Activated naive CD4-positive, alpha-beta T cell treated with Interleukin-2 at 50 U/mL for 16 hours (primary cell): ENCODE measurements at regions not wholly inside any gene's neighbourhood (a gene's known extent, or its start where the extent isn't known, plus 50 kb on each side); places are given as distances from the start of the nearest gene placed in this dataset.
"Not testable (repeated sequence)": the region's sequence is repeated elsewhere in the genome, so short reads cannot be mapped to it uniquely, and the experiment has no call there.

Source experiments
- DNase-seq: peaks from one replicate; pipeline ENCODE4 v3.0.0-alpha.2; 2020

DNA sequence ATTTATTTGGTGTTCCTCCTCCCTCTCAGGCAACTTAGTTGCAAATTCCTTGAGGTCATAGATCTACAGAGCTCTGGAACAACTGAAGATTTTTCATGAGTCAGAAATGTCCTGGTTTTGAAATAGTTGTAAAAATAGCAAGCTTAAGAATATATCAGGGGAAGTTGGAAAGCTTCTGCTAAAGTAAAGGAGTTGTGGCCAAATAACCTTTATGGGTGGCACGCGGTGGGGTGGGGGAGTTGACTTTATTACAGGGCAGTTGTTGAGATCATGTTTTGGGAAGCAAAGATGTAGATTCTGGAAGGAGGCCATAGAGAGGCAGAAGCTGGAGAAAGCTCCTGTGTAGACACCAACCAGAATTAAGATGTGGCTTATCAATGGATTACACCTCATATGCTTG lies 326.0 kb upstream of the MTPN start:
- no peak for DNase-seq

DNA sequence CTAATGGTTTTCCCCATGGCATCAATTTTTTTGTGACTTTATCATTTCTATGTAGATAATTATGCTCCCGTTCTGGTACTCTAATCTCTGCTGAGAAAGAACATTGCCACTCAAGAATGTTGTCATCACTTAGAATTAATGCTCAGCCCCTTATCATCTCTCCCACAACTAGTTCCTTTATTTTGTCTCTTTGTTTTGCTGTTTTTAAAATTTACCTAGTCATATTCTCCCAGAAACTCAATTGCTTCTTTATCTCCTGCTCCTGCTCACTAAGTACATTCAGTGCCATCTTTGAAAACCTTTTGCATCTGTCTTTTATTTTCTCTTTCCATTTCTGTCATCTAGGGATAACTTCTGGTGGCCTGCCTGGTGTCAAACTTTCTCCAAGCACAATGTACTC lies 324.9 kb upstream of the MTPN start:
- DNase-seq: no peak

DNA sequence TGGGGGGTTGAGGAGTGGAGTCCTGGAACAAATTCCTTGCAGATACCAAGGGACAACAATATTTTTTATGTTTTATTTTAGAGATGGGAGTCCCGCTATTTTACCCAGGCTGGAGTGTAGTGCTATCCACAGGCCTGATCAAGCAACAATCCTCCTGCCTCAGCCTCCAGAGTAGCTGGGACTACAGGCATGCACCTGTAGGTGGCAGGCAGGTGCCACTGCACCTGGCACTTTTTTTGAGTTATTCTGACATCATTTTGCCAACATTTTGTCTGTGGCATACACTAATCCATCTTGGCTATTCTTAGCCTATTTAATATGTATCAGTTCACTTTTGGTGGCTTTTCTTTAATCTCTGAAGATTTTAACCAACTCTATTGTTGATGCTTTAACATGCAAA lies 317.8 kb upstream of the MTPN start:
- DNase-seq: no peak

DNA sequence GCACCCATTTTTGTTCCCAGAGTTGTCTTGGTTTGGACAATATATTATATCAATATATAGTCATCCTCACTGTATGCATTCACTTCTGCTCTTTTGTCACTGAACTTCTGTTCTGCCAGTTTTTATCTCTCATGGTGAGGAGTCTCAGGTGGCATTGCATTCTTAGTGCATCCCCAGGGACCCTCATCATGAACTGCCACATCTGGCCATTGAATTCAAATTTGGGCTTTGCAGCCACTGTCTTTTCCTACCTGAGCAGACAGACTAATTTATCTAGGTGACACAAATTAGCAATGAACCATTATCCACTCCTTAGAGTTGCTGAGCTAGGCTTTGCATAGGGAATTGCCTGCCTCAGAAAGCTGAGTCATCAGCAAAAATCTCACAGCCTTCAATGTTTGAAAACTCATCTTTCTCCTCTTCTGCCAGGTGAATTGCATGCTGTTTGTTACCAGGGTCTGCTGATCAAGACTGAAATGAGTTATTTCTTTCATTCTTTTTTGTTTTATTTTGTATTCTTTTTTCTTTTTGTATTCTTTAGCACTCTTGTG lies 316.8 kb upstream of the MTPN start:
- DNase-seq: no peak

DNA sequence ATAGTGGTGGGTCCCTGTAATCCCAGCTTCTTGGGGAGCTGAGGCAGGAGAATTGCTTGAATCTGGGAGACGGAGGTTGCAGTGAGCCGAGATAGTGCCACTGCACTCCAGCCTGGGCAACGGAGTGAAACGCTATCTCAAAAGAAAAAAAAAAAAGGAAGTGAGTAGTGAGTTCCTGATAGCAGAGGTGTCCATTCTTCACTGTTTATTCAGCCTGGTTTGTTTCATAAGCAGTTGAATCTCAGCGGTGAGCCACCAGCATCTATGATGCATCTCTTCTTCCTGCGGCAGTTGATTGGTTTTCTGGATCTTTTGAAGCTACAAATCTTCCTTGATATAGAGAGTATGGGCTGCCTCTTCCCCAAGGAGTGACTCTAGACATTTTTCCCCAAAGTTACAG lies 316.1 kb upstream of the MTPN start:
- DNase-seq: no peak

DNA sequence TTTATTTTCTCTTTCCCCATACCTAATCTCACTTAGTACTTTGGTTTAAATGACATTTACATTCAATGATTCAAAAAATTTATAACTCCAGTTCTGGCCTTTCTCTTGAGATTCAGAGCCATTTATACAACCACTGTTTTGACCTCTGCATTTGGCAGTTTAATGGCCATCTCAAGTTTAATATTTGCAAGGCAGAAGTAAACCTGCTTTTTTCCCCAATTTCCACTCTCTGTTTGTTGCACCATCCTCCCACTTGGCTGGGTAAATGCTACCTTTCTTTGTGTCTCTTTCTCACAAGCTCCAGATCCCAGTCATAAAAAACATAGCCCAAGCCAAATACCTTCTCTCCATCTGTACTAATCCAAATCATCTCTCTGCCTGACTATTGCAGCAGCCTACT lies 315.2 kb upstream of the MTPN start:
- DNase-seq: no peak

DNA sequence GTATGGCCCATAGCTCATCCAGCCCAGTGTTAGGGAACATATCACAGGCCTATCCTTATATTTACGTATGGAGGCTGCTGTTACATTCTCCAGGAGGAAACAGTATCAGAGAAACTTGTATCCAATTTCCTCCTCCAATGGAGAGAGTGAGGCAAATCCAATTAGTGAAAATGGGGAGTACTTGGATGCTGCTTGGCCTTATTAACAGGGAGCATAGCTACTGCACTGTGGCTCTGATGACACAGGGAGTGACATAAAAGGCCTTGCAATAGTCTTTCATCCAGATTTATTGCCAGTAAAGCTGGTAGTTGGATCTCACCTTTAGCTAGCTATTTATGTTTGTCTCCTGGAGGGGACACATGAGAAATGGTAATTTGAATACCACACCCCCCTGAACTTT lies 313.2 kb upstream of the MTPN start:
- DNase-seq: no peak

DNA sequence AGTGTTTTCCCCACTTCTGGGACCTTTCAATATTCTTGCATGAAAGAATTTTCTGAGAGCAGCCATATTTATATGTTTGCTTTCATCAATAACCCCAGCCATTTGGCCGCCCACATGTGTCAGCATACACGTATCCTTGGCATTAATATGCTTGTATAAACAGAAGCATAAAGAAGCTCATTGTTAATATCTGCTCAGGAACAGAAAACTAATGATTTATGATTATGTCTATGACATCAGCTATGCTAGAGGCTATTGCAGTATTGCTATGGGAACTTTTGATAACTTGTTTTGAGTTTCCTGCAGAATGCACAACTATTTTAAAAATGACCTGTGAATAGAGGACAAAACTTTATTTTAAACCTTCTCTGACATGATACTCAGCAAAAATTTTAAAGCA lies 300.9 kb upstream of the MTPN start:
- DNase-seq: no peak

DNA sequence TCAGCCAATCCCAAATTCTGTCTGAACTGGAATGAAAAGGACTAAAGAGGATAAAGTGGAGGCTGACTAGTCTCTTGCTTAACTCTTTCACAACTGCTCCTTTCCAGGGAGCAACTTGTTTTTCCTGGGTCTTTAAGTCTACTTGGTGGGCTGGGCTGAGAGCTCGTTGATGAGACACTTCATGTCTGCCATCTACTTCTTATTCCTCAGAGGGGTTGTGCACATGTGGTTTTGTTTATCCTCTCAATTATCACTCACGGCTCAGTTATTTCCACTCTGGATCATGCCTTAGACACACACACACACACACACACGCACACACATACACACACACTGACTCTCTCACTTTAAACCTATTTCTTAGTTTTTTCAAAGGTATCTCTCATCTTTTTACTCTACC lies 298.6 kb upstream of the MTPN start:
- no peak for DNase-seq

DNA sequence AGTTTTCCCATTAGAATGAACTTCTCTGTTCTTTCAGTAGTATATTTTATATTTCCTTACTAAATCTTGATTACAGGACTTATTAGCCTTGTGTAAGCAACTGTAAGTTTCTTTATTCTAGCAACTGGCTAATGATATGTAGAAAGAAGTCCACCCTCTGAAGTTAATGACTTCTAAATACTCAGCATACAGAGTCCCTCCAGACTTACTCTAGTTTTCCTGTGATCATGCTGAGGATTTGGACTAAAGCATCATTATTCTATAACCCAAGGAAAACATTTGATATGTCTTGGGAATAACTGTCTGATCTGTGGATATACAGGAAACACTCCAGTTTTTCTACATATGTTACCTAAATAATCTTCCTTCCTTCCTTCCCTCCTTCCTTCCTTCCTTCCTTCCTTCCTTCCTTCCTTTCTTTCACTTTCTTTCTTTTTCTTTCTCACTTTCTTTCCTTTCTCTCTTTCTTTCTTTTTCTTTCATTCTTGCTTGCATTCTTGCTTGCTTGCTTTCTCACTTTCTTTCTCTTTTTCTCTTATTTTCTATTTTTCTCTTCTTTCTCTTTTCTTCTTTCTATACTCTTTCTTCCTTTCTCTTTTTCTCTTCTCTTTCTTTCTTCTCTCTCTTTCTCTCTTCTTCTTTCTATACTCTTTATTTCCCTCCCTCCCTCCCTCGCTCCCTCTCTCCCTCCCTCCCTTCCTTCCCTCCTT lies 297.6 kb upstream of the MTPN start:
- no peak for DNase-seq

DNA sequence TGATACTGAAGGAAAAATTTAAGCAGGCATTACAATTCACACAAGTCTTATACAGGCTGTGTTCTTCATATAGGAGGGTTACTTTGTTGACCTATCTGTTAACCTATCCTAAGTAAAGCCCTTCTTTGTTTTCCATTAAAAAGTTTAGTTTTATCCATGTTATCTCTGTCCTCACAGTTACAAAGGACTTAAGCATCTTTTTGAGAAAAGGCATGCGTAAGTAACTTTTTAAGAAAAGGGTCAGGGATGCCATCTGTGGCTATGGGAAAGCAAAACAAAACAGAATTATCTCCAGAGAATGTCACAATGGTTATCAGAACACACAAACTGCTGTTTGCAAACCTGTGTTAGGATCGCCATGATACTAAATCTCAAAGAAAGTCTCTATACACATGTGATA lies 295.8 kb upstream of the MTPN start:
- DNase-seq: no peak

DNA sequence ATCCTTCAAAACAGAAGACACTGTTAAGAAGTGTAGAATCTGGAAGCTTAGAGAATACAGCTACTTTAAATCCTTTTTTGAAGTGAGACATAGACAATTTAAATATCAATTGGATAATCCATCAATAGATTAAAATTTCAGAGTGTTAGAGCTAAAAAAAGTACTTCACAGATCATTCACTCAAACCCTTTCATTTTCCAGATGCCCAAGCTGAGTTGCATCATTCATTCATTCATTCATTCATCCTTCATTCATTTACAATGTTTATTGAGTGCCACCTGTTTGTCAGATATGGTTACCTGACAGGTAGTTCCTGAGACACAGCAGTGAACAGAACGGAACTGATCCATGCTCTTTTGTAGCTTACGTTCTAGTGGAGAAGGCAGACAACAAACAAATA lies 290.7 kb upstream of the MTPN start:
- DNase-seq: no peak

DNA sequence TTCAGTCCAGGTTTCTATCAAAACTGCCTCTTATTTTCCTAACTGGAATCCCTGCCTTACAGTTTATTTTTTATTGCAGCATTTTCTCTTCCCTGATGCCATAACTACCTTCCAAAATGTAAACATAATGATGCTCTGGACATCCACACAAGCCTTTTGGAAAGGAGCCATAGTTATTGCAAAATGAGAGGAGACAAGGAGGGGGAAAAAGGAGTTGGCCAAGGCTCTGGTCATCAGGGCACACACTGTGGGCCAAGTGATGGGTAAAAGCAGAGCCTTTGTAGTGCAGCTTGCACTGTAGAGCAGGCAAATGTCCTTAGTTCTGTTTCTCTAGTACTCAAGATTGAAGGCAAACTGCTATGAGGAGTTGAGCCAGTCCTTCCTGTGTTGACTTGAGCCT lies 289.3 kb upstream of the MTPN start:
- DNase-seq: no peak

DNA sequence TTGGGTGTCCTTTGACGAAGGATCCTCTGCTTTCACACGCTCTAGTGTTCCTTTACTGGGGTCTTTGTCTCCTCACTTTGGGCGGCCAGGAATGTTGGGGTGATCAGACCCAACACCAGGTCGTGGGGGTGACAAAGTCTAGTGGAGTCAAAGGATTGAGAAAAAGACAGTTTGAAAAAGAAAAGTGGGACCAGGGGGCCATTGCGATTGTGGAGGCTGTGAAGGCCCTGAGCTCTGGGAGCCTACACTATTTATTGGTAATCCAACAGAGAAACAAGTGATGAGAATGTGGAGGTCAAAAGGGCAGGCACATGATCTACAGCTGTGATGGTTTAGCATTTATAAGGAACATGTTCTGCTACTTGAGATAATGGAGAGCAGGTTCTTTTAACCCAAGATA lies 287.1 kb upstream of the MTPN start:
- DNase-seq: not testable (repeated sequence)

DNA sequence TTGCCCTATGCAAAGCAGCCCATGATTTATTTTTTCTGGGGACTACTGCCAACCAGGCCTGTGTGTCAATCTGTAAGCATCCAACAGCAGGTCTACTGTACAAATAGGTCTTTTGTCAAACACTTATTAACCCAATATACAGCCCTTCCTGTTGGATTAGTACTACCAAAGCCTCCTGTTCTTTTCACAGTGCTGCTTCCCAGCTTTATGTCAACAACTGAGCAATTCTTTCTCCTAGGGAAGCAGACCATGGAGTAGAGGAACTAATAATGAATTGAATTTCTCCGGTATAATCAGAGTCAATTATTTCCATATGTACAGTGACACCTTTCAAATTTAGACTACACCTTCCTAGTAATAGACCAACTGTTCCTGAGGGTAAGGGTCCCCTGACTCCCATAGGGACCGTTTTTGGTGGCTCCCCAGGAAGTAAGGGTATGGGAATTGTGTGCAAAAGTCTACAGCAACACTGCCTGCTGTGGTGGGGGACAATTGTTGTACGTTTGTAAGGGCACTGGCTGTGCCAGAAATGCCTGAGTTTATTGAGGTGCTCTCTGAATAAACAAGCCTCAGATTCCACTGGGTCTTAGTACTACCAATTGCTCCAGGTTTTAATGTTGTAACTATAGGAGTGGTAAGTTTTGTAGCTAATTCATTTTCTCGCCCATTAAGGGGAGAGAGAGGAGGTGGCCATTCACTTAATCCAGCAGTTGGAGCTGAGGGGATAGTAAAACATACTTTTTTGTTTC lies 286.1 kb upstream of the MTPN start:
- not testable (repeated sequence) for DNase-seq

DNA sequence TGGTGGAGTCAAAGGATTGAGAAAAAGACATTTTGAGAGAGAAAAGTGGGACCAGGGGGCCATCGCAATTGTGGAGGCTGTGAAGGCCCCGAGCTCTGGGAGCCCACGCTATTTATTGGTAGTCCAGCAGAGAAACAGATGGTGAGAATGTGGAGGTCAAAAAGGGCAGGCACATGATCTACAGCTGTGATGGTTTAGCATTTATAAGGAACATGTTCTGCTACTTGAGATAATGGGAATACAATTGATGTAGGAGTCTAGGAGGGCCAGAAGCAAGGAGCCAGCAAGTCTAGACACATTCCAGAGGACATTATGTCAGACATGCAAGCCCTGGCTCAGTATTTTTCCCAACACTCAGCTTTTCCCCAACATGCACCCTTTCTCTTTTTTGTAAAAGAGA lies 283.4 kb upstream of the MTPN start:
- not testable (repeated sequence) for DNase-seq

DNA sequence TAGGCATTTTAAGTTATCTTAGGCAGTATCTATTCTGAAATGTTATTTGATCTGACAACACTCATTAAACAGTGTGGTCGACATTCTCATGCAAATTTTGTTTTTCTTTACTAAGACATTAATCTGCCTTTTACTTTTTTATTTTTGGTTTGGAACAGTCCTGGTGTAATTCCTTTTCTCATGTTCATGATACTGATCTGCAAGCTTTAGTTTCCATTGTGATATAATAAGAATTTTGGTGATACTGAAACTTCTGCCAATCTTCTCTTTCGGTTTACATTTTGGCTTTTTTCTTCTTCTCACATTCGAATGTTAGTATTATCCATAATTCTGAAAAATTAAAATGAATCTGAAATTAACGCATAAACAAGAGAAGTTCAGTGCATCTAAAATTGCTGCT lies 281.9 kb upstream of the MTPN start:
- DNase-seq: no peak

DNA sequence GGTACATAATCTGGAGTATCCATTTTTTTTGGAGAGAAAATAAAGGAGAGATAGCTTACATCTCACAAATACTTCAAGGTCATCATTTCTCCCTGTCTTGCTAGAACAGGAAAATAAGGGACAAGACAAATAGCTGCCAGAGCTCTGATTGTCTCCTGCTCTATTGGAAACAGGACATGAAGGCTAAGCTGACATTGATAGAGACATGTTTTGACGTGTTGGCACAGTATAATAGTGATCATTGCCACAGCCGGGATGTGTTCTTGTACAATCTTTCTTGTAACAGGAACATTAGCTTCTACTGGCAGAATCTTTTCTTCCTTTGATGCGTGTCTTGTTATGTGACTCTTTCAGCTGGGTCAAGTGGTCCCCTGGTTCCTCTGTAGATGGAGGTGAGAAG lies 279.3 kb upstream of the MTPN start:
- DNase-seq: no peak

DNA sequence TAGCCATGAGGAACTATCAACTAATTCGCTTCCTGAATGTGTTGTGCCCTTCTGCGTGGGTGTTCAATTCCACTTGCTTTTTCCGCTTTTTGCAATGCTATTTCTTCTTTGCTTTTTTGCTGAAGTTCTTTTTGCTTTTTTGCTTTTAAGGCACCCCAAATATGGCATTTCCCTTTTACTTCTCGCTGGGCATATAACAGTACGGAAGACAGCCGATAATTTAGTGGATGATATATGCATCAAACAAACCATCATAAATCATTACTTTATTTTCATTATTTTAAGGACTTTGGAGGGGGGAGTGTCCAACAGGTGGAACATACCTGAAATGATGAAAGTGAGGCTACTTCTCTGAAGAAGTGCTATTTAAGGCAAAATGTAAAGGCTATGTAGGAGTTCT lies 277.0 kb upstream of the MTPN start:
- DNase-seq: no peak

DNA sequence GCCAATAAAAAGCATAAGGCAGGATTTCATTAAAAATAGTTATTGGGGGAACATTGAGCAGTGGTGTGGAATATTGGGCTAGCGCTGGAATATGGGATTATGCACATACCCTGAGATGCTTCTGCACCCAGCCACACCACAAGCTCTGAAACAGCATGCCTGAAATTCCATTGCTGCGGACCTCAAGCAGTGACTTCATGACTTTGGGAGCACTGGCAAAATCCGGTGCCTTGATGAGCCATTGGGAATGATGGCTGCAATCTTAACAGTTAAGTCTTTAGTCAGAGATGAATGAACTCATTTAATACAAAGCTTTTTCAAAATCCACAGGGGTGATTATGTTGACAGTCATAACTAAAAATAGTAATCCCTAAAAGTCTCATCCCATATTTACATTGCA lies 274.7 kb upstream of the MTPN start:
- no peak for DNase-seq

DNA sequence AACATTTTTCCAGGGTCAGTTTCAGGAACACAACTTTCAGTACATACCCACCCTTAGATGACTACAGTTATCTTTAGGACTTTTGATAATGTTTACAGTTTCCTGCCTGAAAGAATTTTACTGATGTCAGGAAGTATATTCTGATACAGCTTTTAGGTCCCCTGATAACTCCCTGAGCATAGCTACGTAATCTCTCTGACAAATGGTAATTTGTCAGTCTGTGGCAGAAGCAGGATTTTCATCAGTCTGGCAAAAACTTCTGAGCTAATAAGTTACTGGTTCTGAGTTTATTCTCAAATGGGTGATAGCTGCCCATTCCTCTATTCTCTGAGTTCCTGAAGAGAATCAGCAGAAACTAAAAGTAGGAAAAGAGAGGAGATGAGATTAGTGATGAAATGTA lies 270.1 kb upstream of the MTPN start:
- no peak for DNase-seq

DNA sequence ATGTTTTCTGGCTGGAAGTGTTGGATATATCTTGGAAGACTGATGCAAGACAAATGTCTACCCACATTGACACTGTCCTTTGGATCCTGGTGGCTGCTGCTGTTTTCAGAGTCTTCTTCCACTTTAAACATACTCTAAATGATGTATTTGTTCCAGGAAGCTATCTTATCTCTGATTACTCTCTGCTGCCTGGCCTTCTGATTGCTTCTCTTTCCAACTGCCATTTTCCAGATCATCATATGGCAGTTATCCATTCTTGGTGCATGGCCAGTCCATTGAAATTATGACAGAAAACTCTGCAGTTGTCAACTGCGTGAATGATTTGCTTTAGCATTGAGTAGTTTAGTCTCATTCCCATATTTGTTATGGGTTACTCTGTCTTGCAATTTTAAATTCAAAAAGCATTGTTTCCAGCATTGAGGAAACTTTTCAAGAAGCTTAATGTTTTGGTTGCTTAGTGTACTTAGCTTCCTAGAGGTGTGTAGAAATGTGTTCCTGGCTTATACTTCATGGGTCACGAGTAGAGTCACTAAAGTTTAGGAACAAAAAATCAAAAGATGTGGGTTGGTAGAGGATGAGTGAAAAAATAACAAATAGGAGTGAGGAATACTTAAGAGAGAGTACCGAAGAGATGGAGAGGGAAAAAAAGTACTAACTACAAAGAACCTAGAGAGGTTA lies 268.3 kb upstream of the MTPN start:
- no peak for DNase-seq

DNA sequence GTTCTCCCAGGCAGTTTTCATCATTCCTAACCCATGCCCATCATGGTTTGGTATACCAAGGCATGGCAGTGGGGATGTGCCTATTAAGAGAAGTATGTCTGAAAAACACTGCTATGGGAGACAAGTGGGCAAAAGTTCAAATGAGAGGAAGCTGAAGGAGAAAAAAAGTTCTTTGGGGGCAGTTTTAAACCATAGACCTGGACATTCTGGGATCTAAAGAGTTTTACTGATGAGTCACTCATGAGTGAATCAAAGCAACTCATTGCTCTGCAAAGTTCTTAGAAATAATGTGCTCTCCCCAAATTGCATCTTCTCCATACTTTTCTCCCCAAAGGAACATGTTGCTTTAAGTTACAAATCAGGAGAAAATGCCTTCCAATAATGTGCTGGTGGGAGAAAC lies 256.9 kb upstream of the MTPN start:
- no peak for DNase-seq

DNA sequence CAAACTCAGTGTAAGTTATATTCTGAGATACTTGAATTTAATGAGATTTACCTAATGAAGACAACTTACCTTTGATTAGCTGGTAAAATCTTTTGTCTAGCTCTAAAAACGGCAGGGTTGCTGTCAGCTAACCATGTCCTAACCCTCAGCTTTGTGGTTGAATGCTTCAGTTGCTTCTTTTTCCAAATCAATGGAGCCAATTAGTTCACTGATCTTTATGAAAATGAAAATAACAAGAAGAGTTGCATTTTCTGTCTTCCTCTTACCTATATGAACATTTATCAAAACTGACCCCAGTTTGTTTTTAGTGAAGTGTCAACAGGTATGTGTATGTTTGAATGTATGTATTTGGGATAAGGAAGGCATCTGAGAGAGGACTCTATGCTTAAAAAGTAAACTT lies 253.1 kb upstream of the MTPN start:
- DNase-seq: no peak
